Spleen (tissue), 7 donors: ENCODE measurements at regions not wholly inside any gene's neighbourhood (a gene's known extent, or its start where the extent isn't known, plus 50 kb on each side); places are given as distances from the start of the nearest gene placed in this dataset.

Experiments used
- CTCF ChIP-seq, 11 experiments: fragments of 200-600 bp in 7 of 11; fragments of 450-650 bp in 4 of 11; sonication (generic) in 4 of 11; IDR thresholded peaks in 8 of 11; conservative IDR thresholded peaks in 3 of 11; 1 replicate in 7 of 11; 2 replicates in 4 of 11; pipeline versions ENCODE4 v1.4.0 to v1.8.0; 2016 to 2021; ENCODE audit warnings: antibody characterized with exemption in 11 of 11, inconsistent platforms in 4 of 11, mild to moderate bottlenecking in 1 of 11
- POLR2A ChIP-seq, 3 donors: fragments of 450-650 bp; IDR thresholded peaks; one replicate each; pipeline ENCODE4 v1.5.1; 2017; ENCODE audit warnings: antibody characterized with exemption in 3 of 3, mild to moderate bottlenecking in 1 of 3
- POLR2AphosphoS5 ChIP-seq, 3 donors: sonication (generic); formaldehyde crosslinking; IDR thresholded peaks; one replicate each; pipeline ENCODE4 v1.5.1; 2017; ENCODE audit warnings: antibody characterized with exemption in 3 of 3
- donor health status: DM: no; HTN: no; CAD: no; lungs with moderate emphysema.
- donor health status: DM: no; HTN: no; CAD: no.
- donor health status: DM: no; HTN: no; CAD: no.

GRCh38 chr14:29274890-29275596, 508.5 kb downstream of the FOXG1 start:
- TF ChIP-seq CTCF (IDR thresholded peaks at IDR 0.05 in 8 of 11, conservative IDR thresholded peaks at IDR 0.05 in 3 of 11) (no peak), POLR2AphosphoS5 (IDR thresholded peaks at IDR 0.05) (no peak), POLR2A (IDR thresholded peaks at IDR 0.05) (no peak)
